CMK (cell line): ENCODE measurements at regions not wholly inside any gene's neighbourhood (a gene's known extent, or its start where the extent isn't known, plus 50 kb on each side); places are given as distances from the start of the nearest gene placed in this dataset.

ENCODE experiments used
- DNase-seq: peaks from one replicate; pipeline ENCODE4 v3.0.0-alpha.2; 2010; ENCODE audit warnings: low read depth

- DNase-seq, result no peak
These were observed 1594.3 kb downstream of the PLA2G4A start for GRCh38 chr1:188423073-188423472.

DNA sequence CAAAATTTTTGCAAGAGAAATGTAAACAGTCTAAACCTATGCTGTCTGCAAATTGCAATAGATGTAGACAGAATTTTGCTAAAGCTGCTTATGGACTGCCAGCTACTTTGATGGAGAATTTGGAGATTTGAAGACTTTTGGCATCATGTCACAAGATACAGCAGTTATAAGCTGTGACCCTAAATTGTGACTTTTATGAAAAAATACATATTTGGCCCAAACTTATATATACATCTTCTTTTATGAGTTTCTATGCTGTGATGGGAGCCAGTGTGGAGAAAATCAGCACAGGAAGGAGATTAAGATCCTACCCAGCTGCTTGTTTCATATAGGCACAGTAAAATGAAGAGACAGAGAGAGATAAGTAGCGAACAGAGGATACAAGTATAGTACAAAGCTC, 1595.4 kb downstream of the PLA2G4A start:
- DNase-seq, result no peak

- no peak for DNase-seq
These were observed 1596.9 kb downstream of the PLA2G4A start for GRCh38 chr1:188425687-188426086.

GRCh38 chr1:188426561-188426960, 1597.8 kb downstream of the PLA2G4A start:
- DNase-seq, result no peak

GRCh38 chr1:188427642-188428041, 1598.9 kb downstream of the PLA2G4A start:
- no peak for DNase-seq

GRCh38 chr1:188429386-188429785, 1600.6 kb downstream of the PLA2G4A start:
- no peak for DNase-seq

DNA sequence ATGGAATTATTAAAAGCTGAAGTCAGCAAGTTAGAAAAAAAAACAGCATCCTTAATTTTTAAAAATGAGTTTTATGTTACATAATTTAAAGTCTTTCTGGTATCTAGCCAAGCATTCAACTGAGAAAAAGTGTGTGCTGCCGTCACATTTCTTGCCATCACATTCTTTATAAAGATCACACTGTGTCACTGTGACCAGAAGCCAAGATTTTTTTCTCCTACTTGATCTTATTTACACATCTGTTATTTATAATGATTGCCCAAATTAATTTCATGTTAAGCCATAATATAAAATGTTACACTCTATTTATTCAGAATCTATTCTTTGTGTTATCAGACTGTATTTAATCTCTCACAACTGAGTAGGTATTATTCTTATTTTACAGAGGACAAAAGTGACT, 1603.7 kb downstream of the PLA2G4A start:
- DNase-seq, result no peak

GRCh38 chr1:188433425-188433824, 1604.7 kb downstream of the PLA2G4A start:
- no peak for DNase-seq

- DNase-seq, result no peak
These were observed 1615.8 kb downstream of the PLA2G4A start for GRCh38 chr1:188444526-188444925.

- no peak for DNase-seq
These were observed 1634.1 kb downstream of the PLA2G4A start for GRCh38 chr1:188462837-188463236.

GRCh38 chr1:188463919-188464318, 1635.2 kb downstream of the PLA2G4A start:
- DNase-seq, result no peak

GRCh38 chr1:188466539-188466938, 1637.8 kb downstream of the PLA2G4A start:
- DNase-seq, result no peak

DNA sequence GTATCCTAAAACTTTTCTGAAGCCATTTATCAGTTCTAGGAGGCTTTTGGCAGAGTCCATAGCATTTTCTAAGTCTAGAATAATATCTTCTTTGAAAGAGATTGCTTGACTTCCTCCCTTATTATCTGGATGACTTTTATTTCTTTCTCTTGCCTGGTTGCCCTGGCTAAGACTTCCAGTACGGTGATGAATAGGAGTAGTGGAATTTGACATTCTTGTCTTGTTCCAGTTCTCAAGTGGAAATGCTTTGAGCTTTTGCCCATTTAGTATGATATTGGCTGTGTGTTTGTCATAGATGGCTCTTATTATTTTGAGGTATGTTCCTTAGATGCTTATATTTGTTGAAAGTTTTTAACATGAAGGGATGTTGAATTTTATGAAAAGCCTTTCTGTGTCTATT, 1647.9 kb downstream of the PLA2G4A start:
- no peak for DNase-seq

DNA sequence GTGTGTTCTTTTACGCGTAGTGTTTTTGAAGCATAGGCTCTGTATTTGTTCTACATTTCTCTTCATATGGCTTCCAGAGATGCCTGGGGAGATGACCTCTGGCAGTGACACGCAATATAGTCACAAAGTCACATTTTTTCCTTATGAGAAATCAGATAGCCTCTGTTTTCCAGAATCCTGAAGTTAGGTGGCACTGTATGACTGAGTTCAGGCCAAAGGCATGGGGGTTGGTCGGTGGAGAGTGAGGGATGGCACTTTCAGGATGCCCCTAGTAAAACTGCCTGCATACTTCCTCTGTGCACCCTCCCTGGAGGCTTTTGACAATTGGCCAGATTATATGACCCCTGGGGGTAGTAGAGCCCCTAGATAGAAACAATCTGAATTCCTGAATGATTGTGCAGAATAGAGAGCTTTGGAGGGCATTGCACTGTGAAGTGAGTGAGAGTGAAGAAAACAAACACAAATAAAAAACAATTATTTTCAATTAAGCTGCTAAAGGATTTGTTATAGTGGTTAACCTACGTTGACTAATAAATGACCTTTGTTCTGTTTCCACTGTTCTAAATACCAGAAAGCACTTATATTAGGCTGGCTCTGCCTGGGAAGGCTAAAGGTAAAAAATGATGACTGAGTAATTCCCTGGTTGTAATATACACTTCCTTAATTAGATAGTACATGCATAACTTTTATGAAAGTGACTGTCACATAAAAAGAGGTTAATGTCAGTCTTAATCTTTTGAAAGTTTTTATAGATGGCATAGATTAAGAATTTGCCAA, 1660.8 kb downstream of the PLA2G4A start:
- no peak for DNase-seq

- DNase-seq, result no peak
These were observed 1667.8 kb downstream of the PLA2G4A start for GRCh38 chr1:188496506-188496905.

DNA sequence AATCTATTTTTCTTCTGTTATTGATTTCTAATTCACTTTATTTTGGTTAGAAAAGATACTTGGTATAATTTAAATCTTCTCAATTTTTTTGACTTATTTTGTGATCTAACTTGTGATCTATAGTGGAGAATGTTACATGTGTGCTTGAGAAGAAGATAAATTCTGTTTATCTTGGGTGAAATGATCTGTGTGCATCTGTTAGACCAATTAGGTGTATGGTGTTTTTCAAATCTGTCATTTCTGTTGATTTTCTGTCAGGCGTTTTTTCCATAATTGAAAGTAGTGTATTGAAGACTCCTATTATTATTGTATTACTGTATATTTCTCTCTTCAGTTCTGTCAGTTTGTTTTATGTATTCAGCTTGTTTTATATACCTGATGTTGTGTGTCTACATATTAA, 1668.3 kb downstream of the PLA2G4A start:
- no peak for DNase-seq

DNA sequence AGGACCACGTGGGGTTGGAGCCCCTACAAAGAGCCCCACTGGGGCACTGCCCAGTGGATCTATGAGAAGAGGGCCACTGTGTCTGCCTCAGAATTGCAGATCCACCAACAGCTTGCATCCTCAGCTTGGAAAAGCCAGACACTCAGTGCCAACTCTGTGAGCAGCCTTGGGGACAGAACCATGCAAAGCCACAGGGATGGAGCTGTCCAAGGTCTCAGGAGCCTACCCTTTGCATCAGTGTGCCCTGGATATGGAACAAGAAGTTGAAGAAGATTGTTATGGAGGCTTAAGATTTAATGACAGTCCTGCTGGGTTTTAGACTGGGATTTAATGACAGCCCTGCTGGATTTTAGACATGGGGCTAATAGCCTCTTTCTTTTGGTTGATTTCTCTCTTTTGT, 1670.9 kb downstream of the PLA2G4A start:
- DNase-seq, result no peak

DNA sequence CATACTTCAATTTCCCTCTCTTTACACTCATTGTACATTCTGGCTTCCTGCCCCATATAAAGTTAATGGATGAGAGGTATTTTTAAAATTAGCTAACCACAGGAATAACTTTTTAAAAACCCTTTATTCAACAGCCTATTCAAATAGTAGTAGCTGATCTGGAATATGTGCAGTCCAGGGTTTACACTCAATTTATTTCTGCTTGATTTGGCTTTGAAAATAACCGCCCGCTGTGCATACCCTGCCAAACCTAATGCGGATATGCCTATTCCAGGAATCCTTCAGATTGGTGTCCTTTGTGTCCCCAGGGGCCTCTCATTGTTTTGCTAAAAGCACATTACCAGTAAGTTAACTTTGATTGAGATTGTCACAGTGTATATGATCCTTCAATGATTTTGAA, 1686.2 kb downstream of the PLA2G4A start:
- no peak for DNase-seq

DNA sequence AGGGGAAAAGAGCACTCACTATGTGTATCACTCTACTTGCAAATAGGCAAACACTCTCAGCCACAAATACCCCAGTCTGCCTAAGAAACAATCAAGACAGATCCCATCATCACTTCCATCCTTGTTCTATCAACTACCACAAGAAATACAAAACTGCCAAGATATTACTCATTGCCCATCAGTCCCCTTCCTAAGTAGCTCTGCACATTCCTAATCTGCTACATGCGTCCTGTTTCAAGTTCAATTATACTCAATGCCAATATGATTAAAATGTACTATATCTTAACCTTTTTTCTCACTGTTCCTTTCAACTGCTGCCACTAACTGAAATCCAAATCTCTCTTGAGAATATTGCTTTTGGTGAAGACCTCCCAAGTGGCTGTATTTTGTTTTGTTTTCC, 1688.4 kb downstream of the PLA2G4A start:
- no peak for DNase-seq

- DNase-seq, result no peak
These were observed 1722.4 kb downstream of the PLA2G4A start for GRCh38 chr1:188551176-188551575.

- no peak for DNase-seq
These were observed 1728.3 kb downstream of the PLA2G4A start for GRCh38 chr1:188557053-188557452.

GRCh38 chr1:188582911-188583532, 1754.3 kb downstream of the PLA2G4A start:
- DNase-seq, result no peak

DNA sequence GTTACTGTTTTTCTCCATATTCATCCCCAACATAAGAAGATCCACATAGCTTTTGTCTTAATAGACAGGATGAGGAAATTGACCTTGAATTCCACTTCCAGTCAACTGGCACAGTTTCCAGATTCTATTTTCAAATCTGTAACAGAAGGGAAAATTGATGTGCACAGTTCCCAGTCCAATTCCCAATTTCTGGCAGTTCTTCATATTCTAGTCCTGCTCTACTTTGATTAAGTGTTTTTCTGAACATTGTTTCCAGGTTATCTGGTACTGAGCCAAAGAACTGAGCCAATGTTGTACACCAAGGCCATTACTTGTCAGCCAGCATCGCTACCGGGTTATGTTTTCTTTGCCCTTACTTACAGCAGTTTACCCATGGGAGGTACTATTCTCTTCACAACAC, 1755.4 kb downstream of the PLA2G4A start:
- DNase-seq, result no peak

- no peak for DNase-seq
These were observed 1761.9 kb downstream of the PLA2G4A start for GRCh38 chr1:188590641-188591040.
